ENCODE measurements at regions not wholly inside any gene's neighbourhood (a gene's known extent, or its start where the extent isn't known, plus 50 kb on each side); places are given as distances from the start of the nearest gene placed in this dataset.

GRCh38 chr7:41415051-41415450, 287.8 kb downstream of the INHBA start:
- TF ChIP-seq CTCF (IDR thresholded peaks at IDR 0.05), result no peak
- no peak for TF ChIP-seq POLR2AphosphoS5 (IDR thresholded peaks at IDR 0.05)

Data from suprapubic skin (tissue), 3 donors.